ENCODE measurements at regions not wholly inside any gene's neighbourhood (a gene's known extent, or its start where the extent isn't known, plus 50 kb on each side); places are given as distances from the start of the nearest gene placed in this dataset.
A peak's percentile ranks its signal among the peaks of the same experiment; 100 is the strongest.

DNA sequence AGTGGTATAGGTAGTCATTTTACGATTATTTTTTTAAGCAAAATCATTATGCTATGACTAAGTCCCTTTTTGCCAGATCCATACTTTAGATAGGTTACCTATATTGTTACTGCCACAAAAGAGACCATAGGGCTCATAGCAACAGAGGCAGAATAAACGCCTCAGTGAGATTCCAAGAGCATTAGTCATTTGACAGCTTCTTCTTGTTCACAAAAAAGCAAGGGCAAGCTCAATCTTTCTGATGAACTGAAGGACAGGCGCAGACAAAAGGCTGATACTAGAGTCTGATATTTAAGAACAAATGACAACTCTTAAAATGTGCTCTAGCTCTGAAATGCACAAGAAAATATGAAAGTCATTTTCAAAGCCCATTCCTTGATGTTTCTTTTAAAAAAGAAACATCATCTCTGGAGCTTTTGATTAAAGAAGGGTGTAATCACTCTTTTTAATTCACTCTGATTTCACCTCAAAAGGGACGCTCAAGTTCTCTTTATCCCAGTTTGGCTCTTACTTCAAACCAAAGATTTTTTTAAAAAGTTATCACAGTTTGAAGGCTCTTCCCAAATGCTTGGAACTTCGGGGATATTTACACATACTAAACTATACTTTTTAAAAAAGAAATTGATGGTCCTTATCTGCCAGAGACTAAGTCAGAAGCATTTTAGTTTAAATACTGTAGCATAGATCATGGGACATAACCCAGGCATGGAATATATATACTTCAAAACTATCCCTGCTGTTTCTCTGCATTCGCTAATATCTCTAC lies 187.2 kb downstream of the EFNB2 start:
- no peak overlapping the region for H3K27ac ChIP-seq
- H3K4me3 ChIP-seq = peak overlapping the region; percentile 28
- H3K9me3 ChIP-seq (ENCODE audit: low read depth) = no peaks in the 10 kb centered on the region
- DNase-seq (ENCODE audit: low read depth in 1 of 2, low spot score in 1 of 2) = peak; percentile 23 to 50
- peaks cover 9% of the 10 kb centered on the region for H3K27me3 ChIP-seq
- H3K36me3 ChIP-seq = no peaks in the 10 kb centered on the region
- H3K4me1 ChIP-seq (ENCODE audit: low read depth) = peaks cover 17% of the 10 kb centered on the region
- TF ChIP-seq, protein P1, sequence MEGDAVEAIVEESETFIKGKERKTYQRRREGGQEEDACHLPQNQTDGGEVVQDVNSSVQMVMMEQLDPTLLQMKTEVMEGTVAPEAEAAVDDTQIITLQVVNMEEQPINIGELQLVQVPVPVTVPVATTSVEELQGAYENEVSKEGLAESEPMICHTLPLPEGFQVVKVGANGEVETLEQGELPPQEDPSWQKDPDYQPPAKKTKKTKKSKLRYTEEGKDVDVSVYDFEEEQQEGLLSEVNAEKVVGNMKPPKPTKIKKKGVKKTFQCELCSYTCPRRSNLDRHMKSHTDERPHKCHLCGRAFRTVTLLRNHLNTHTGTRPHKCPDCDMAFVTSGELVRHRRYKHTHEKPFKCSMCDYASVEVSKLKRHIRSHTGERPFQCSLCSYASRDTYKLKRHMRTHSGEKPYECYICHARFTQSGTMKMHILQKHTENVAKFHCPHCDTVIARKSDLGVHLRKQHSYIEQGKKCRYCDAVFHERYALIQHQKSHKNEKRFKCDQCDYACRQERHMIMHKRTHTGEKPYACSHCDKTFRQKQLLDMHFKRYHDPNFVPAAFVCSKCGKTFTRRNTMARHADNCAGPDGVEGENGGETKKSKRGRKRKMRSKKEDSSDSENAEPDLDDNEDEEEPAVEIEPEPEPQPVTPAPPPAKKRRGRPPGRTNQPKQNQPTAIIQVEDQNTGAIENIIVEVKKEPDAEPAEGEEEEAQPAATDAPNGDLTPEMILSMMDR (IDR thresholded peaks at IDR 0.05; ENCODE audit: low read depth, low read length) = no peak

DNA sequence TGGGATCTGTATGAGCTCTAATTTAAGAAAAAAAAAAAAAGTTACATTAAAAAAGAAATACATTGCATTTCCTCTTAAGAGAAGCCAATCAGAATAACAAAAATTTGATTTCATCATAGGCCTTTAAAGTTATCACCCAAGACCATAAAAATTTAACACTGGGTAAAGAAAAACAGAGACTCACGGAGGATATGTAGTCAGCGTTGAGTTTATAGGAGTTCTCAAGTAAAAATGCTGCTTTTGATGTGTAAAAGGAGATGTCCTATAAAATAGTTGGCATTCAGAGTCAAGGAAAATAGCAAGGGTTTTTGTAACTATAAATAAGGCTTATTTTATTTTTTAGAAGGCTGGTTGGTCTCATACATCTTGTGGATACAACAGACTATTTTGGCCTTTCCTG lies 191.1 kb downstream of the EFNB2 start:
- Histone ChIP-seq H3K9me3 (ENCODE audit: low read depth) (no peaks in the 10 kb centered on the region), H3K27me3 (peaks cover 3% of the 10 kb centered on the region), H3K4me1 (ENCODE audit: low read depth) (peaks cover 17% of the 10 kb centered on the region), H3K4me3 (no peak overlapping the region), H3K36me3 (no peaks in the 10 kb centered on the region), H3K27ac (no peak overlapping the region)
- DNase-seq (ENCODE audit: low read depth in 1 of 2, low spot score in 1 of 2) = no peak
- TF ChIP-seq, protein P1 (IDR thresholded peaks at IDR 0.05; ENCODE audit: low read depth, low read length) = no peak

DNA sequence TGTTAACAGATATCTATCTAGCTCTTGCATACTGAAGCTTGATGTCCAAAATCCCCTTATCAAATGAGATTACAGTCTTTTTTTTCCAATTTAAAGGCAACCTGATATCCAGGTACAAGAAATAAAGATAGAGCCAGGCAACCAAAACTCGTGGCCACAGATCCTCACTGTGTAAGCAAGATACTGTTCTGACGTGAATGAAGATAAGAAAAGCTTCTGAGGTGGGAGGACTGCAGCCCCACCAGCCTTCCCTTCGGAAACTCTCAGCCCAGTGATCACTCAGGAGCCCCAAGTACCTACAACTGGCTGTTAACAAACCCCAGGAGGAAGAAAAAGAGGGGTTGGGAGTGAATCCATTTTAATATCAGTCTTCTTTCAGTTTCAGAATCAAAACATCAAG lies 191.6 kb downstream of the EFNB2 start:
- Histone ChIP-seq H3K27ac (no peak overlapping the region), H3K4me1 (ENCODE audit: low read depth) (peaks cover 17% of the 10 kb centered on the region), H3K9me3 (ENCODE audit: low read depth) (no peaks in the 10 kb centered on the region), H3K4me3 (no peak overlapping the region), H3K27me3 (no peaks in the 10 kb centered on the region), H3K36me3 (no peaks in the 10 kb centered on the region)
- DNase-seq (ENCODE audit: low read depth in 1 of 2, low spot score in 1 of 2) = no peak
- TF ChIP-seq, protein P1 (IDR thresholded peaks at IDR 0.05; ENCODE audit: low read depth, low read length) = no peak

DNA sequence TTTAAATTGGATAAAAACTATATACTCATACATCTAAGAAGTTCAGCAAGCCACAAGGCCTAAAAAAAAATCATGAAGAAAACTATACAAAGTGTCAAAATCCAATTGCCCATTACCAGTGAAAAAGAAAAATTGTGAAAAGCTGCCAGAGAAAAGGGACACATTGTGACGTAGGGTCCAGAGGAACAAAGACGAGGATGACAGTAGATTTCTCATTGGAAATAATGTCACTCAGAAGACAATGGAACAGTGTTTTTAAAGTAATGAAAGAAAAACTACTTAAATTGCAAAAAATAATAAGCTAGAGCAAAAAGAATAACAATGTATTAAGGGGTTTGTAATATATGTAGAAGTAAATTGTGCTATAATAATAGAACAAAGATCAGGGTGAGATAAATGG lies 195.2 kb downstream of the EFNB2 start:
- DNase-seq (ENCODE audit: low read depth in 1 of 2, low spot score in 1 of 2) = no peak
- Histone ChIP-seq H3K27ac (no peak overlapping the region), H3K36me3 (no peaks in the 10 kb centered on the region), H3K9me3 (ENCODE audit: low read depth) (no peaks in the 10 kb centered on the region), H3K4me3 (no peak overlapping the region), H3K4me1 (ENCODE audit: low read depth) (peaks cover 4% of the 10 kb centered on the region), H3K27me3 (no peaks in the 10 kb centered on the region)
- TF ChIP-seq, protein P1 (IDR thresholded peaks at IDR 0.05; ENCODE audit: low read depth, low read length) = no peak

DNA sequence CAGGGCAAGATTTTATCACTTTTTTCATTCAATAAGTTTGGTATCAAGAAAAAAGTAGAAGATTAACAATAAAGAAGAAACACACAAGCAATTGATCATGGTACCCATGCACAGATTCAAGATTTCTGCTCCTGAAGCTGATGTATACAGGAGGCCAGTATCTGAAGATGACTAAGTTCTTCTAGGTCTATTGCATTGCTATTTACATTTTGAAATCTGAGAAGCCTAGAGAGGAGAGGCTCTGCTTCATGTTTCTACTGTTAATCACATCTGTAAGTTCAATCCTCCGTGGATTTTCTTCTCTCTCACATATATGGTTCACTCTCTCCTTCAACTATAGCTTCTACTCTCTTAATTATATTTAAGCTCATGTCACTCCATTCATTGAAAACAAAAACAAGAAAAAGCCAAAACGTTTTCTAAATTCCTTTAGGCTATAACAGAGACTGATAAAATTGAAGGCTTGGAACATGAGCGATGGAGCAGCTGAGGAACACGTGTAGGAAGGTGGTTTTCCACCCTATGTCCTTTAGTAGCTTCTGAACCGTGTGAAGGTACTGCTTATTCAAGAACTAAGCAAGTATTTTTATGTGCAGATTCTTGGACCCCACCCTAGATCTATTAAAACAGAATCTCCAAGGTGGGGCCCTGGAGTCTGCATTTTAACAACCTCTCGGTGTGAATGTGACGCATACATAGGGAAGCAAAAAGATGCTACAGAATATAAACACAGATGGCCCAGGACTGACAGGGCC lies 198.2 kb downstream of the EFNB2 start:
- Histone ChIP-seq H3K27ac (no peak overlapping the region), H3K4me3 (no peak overlapping the region), H3K4me1 (ENCODE audit: low read depth) (no peaks in the 10 kb centered on the region), H3K27me3 (no peaks in the 10 kb centered on the region), H3K36me3 (no peaks in the 10 kb centered on the region), H3K9me3 (ENCODE audit: low read depth) (no peaks in the 10 kb centered on the region)
- TF ChIP-seq, protein P1 (IDR thresholded peaks at IDR 0.05; ENCODE audit: low read depth, low read length) = no peak
- no peak for DNase-seq (ENCODE audit: low read depth in 1 of 2, low spot score in 1 of 2)

Measured in cardiac muscle cell (in vitro differentiated cells and primary cell).